Stimulated activated naive B cell treated with anti-CD40 and anti-IgM and Interleukin-4, amounts not matched to agents 10 μg/mL and 1 μg/mL and 100 μg/mL, for 72 hours (primary cell): ENCODE measurements at regions not wholly inside any gene's neighbourhood (a gene's known extent, or its start where the extent isn't known, plus 50 kb on each side); places are given as distances from the start of the nearest gene placed in this dataset.
"Not testable (repeated sequence)": the region's sequence is repeated elsewhere in the genome, so short reads cannot be mapped to it uniquely, and the experiment has no call there.

Experiments
- ATAC-seq, 2 donors: fragments of 150-1000 bp; cut with Tn5 transposase; replicated peaks; 2 replicates each; pipeline ENCODE4 v1.10.0; 2021; ENCODE audit warnings: moderate library complexity in 1 of 2
- DNase-seq: peaks from one replicate; pipeline ENCODE4 v3.0.0; 2021
- H3K27ac Mint-ChIP-seq: one replicate; pipeline ENCODE4 v1.8.0; 2022; ENCODE audit warnings: mild to moderate bottlenecking, mixed read lengths
- H3K27me3 Mint-ChIP-seq, 2 donors: one replicate each; pipeline ENCODE4 v1.8.0; 2022; ENCODE audit warnings: mixed read lengths in 2 of 2
- H3K36me3 Mint-ChIP-seq, 2 donors: one replicate each; pipeline ENCODE4 v1.8.0; 2022; ENCODE audit warnings: mixed read lengths in 2 of 2, mild to moderate bottlenecking in 1 of 2
- H3K4me1 Mint-ChIP-seq, 2 donors: one replicate each; pipeline ENCODE4 v1.8.0; 2022; ENCODE audit warnings: mixed read lengths in 2 of 2, mild to moderate bottlenecking in 1 of 2
- H3K4me3 Mint-ChIP-seq, 2 donors: one replicate each; pipeline ENCODE4 v1.8.0; 2022; ENCODE audit warnings: mild to moderate bottlenecking in 2 of 2, mixed read lengths in 2 of 2, moderate library complexity in 1 of 2
- H3K9me3 Mint-ChIP-seq, 2 donors: one replicate each; pipeline ENCODE4 v1.8.0; 2022; ENCODE audit warnings: mixed read lengths in 2 of 2, mild to moderate bottlenecking in 1 of 2

- DNase-seq (no peak), ATAC-seq (no peak)
- peaks cover 5 to 11% of the 10 kb centered on the region in 2 donors for H3K9me3 Mint-ChIP-seq
- no peaks in the 10 kb centered on the region for H3K4me1 Mint-ChIP-seq
- no peak overlapping the region for H3K4me3 Mint-ChIP-seq
- no peaks in the 10 kb centered on the region for H3K36me3 Mint-ChIP-seq
- no peaks in the 10 kb centered on the region for H3K27me3 Mint-ChIP-seq
- H3K27ac Mint-ChIP-seq = no peak overlapping the region
These were observed 1248.7 kb downstream of the FSCB start for GRCh38 chr14:43258396-43258795.

- not testable (repeated sequence) for H3K27me3 Mint-ChIP-seq, ATAC-seq, H3K36me3 Mint-ChIP-seq, H3K4me3 Mint-ChIP-seq, H3K27ac Mint-ChIP-seq, H3K9me3 Mint-ChIP-seq, H3K4me1 Mint-ChIP-seq, DNase-seq
These were observed 1250.1 kb downstream of the FSCB start for GRCh38 chr14:43256996-43257395.

GRCh38 chr14:43252866-43253265 lies 1254.2 kb downstream of the FSCB start:
- no peaks in the 10 kb centered on the region for H3K36me3 Mint-ChIP-seq
- H3K4me1 Mint-ChIP-seq = no peaks in the 10 kb centered on the region
- no peak for ATAC-seq
- peaks cover 0 to 2% of the 10 kb centered on the region in 2 donors for H3K9me3 Mint-ChIP-seq
- DNase-seq = no peak
- H3K27me3 Mint-ChIP-seq = no peaks in the 10 kb centered on the region
- H3K4me3 Mint-ChIP-seq = no peak overlapping the region
- H3K27ac Mint-ChIP-seq = no peak overlapping the region

- Mint-ChIP-seq H3K36me3 (no peaks in the 10 kb centered on the region), H3K4me1 (no peaks in the 10 kb centered on the region), H3K27ac (no peak overlapping the region), H3K4me3 (no peak overlapping the region), H3K27me3 (no peaks in the 10 kb centered on the region), H3K9me3 (peaks cover 5 to 6% of the 10 kb centered on the region in 2 donors)
- ATAC-seq (no peak), DNase-seq (no peak)
These were observed 1257.5 kb downstream of the FSCB start for GRCh38 chr14:43249591-43249990.

- no peak overlapping the region for H3K27ac Mint-ChIP-seq
- peaks cover 5% of the 10 kb centered on the region in 2 donors for H3K9me3 Mint-ChIP-seq
- no peaks in the 10 kb centered on the region for H3K36me3 Mint-ChIP-seq
- ATAC-seq = no peak
- H3K27me3 Mint-ChIP-seq = no peaks in the 10 kb centered on the region
- H3K4me1 Mint-ChIP-seq = no peaks in the 10 kb centered on the region
- no peak overlapping the region for H3K4me3 Mint-ChIP-seq
- DNase-seq = no peak
These were observed 1258.0 kb downstream of the FSCB start for GRCh38 chr14:43249116-43249515.

GRCh38 chr14:43247877-43248276 lies 1259.2 kb downstream of the FSCB start:
- peaks cover 5% of the 10 kb centered on the region in 2 donors for H3K9me3 Mint-ChIP-seq
- H3K36me3 Mint-ChIP-seq = no peaks in the 10 kb centered on the region

GRCh38 chr14:43244142-43244625 lies 1262.9 kb downstream of the FSCB start:
- Mint-ChIP-seq H3K9me3 (peaks cover 5% of the 10 kb centered on the region in 2 donors), H3K4me3 (no peak overlapping the region)

More at GRCh38 chr14:43247877-43248276, 1259.2 kb downstream of the FSCB start:
- H3K4me3 Mint-ChIP-seq = no peak overlapping the region
- no peak for DNase-seq
- H3K27ac Mint-ChIP-seq = no peak overlapping the region
- no peaks in the 10 kb centered on the region for H3K27me3 Mint-ChIP-seq
- ATAC-seq = no peak
- H3K4me1 Mint-ChIP-seq = no peaks in the 10 kb centered on the region

GRCh38 chr14:43243168-43243567 lies 1263.9 kb downstream of the FSCB start:
- Mint-ChIP-seq H3K4me1 (no peaks in the 10 kb centered on the region), H3K27ac (no peak overlapping the region), H3K27me3 (no peaks in the 10 kb centered on the region), H3K4me3 (no peak overlapping the region), H3K9me3 (peaks cover 5% of the 10 kb centered on the region in 2 donors), H3K36me3 (no peaks in the 10 kb centered on the region)
- no peak for DNase-seq
- ATAC-seq = no peak

More at GRCh38 chr14:43244142-43244625, 1262.9 kb downstream of the FSCB start:
- Mint-ChIP-seq H3K36me3 (no peaks in the 10 kb centered on the region), H3K27me3 (no peaks in the 10 kb centered on the region), H3K27ac (no peak overlapping the region), H3K4me1 (no peaks in the 10 kb centered on the region)
- no peak for DNase-seq
- ATAC-seq = no peak

GRCh38 chr14:43232261-43232660 lies 1274.8 kb downstream of the FSCB start:
- no peak overlapping the region for H3K4me3 Mint-ChIP-seq
- no peak overlapping the region for H3K27ac Mint-ChIP-seq
- H3K36me3 Mint-ChIP-seq = no peaks in the 10 kb centered on the region
- no peaks in the 10 kb centered on the region for H3K4me1 Mint-ChIP-seq
- DNase-seq (no peak), ATAC-seq (no peak)
- no peaks in the 10 kb centered on the region for H3K27me3 Mint-ChIP-seq
- peaks cover 7 to 11% of the 10 kb centered on the region in 2 donors for H3K9me3 Mint-ChIP-seq

GRCh38 chr14:43215524-43215923 lies 1291.6 kb downstream of the FSCB start:
- peaks cover 0 to 3% of the 10 kb centered on the region in 2 donors for H3K9me3 Mint-ChIP-seq
- ATAC-seq (no peak), DNase-seq (no peak)
- H3K4me3 Mint-ChIP-seq = no peak overlapping the region
- H3K36me3 Mint-ChIP-seq = no peaks in the 10 kb centered on the region
- H3K27me3 Mint-ChIP-seq = no peaks in the 10 kb centered on the region
- H3K27ac Mint-ChIP-seq = no peak overlapping the region
- H3K4me1 Mint-ChIP-seq = no peaks in the 10 kb centered on the region

- no peak overlapping the region for H3K27ac Mint-ChIP-seq
- no peak for DNase-seq
- peaks cover 0 to 4% of the 10 kb centered on the region in 2 donors for H3K9me3 Mint-ChIP-seq
- no peak overlapping the region for H3K4me3 Mint-ChIP-seq
- no peaks in the 10 kb centered on the region for H3K36me3 Mint-ChIP-seq
- no peaks in the 10 kb centered on the region for H3K4me1 Mint-ChIP-seq
- no peak for ATAC-seq
- H3K27me3 Mint-ChIP-seq = no peaks in the 10 kb centered on the region
These were observed 1299.9 kb downstream of the FSCB start for GRCh38 chr14:43207189-43207588.

- H3K9me3 Mint-ChIP-seq = peaks cover 0 to 4% of the 10 kb centered on the region in 2 donors
- ATAC-seq (no peak), DNase-seq (no peak)
- H3K27ac Mint-ChIP-seq = no peak overlapping the region
- no peak overlapping the region for H3K4me3 Mint-ChIP-seq
- no peaks in the 10 kb centered on the region for H3K4me1 Mint-ChIP-seq
- H3K36me3 Mint-ChIP-seq = no peaks in the 10 kb centered on the region
- no peaks in the 10 kb centered on the region for H3K27me3 Mint-ChIP-seq
These were observed 1302.3 kb downstream of the FSCB start for GRCh38 chr14:43204816-43205215.

- no peak for DNase-seq
- Mint-ChIP-seq H3K4me1 (no peaks in the 10 kb centered on the region), H3K27me3 (no peaks in the 10 kb centered on the region), H3K36me3 (no peaks in the 10 kb centered on the region), H3K27ac (no peak overlapping the region), H3K4me3 (no peak overlapping the region), H3K9me3 (peaks cover 0 to 2% of the 10 kb centered on the region in 2 donors)
- ATAC-seq = no peak
These were observed 1306.6 kb downstream of the FSCB start for GRCh38 chr14:43200519-43200918.

- ATAC-seq (no peak), DNase-seq (no peak)
- Mint-ChIP-seq H3K27me3 (no peaks in the 10 kb centered on the region), H3K36me3 (no peaks in the 10 kb centered on the region), H3K4me1 (no peaks in the 10 kb centered on the region), H3K9me3 (no peaks in the 10 kb centered on the region), H3K27ac (no peak overlapping the region), H3K4me3 (no peak overlapping the region)
These were observed 1308.6 kb downstream of the FSCB start for GRCh38 chr14:43198465-43198864.

- Mint-ChIP-seq H3K27me3 (no peaks in the 10 kb centered on the region), H3K9me3 (peaks cover 6% of the 10 kb centered on the region in 2 donors), H3K36me3 (no peaks in the 10 kb centered on the region), H3K4me3 (no peak overlapping the region), H3K27ac (no peak overlapping the region), H3K4me1 (no peaks in the 10 kb centered on the region)
- ATAC-seq = no peak
- DNase-seq = no peak
These were observed 1322.5 kb downstream of the FSCB start for GRCh38 chr14:43184540-43184939.

GRCh38 chr14:43183916-43184315 lies 1323.2 kb downstream of the FSCB start:
- H3K9me3 Mint-ChIP-seq = peaks cover 0 to 6% of the 10 kb centered on the region in 2 donors
- DNase-seq (no peak), ATAC-seq (no peak)
- no peaks in the 10 kb centered on the region for H3K36me3 Mint-ChIP-seq
- H3K4me3 Mint-ChIP-seq = no peak overlapping the region
- no peaks in the 10 kb centered on the region for H3K4me1 Mint-ChIP-seq
- no peak overlapping the region for H3K27ac Mint-ChIP-seq
- H3K27me3 Mint-ChIP-seq = no peaks in the 10 kb centered on the region
